H1 (cell line): ENCODE measurements at regions not wholly inside any gene's neighbourhood (a gene's known extent, or its start where the extent isn't known, plus 50 kb on each side); places are given as distances from the start of the nearest gene placed in this dataset.
A peak's percentile ranks its signal among the peaks of the same experiment; 100 is the strongest.

Experiments used
- CTCF ChIA-PET: fragments of 300-600 bp; sonication (Branson Sonifier 250); formaldehyde crosslinking; loops from one replicate; lab custom pipeline; 2021; ENCODE audit not compliant: partially characterized antibody; lab: Charles Lee
- POLR2A ChIA-PET: fragments of 300-600 bp; sonication (Branson Sonifier 250); formaldehyde crosslinking; loops from one replicate; lab custom pipeline; 2021; ENCODE audit warnings: inconsistent platforms; ENCODE audit not compliant: partially characterized antibody; lab: Charles Lee
- DNase-seq, 2 experiments: peaks; one replicate each; pipeline versions ENCODE4 v3.0.0 to v3.0.0-alpha.2; 2010 to 2022; ENCODE audit warnings: low spot score in 2 of 2, low read depth in 1 of 2, mixed read lengths in 1 of 2
- FAIRE-seq: peaks from 2 replicates; lab custom pipeline; 2011; peaks lifted over from hg19 to GRCh38; lab: Jason Lieb, UNC
- H2AFZ ChIP-seq: 2 replicates; pipeline ENCODE4 v1.8.1; 2012; ENCODE audit warnings: low read length, inconsistent platforms
- H2AK5ac ChIP-seq: 2 replicates; pipeline ENCODE4 v1.6.1; 2013; ENCODE audit warnings: low read depth, low read length
- H2BK120ac ChIP-seq: replicated peaks from 2 replicates; pipeline ENCODE3; 2013; ENCODE audit warnings: low read depth, low read length, inconsistent platforms
- H2BK12ac ChIP-seq: 2 replicates; pipeline ENCODE4 v1.6.1; 2013; ENCODE audit warnings: low read depth, low read length
- H2BK15ac ChIP-seq: 2 replicates; pipeline ENCODE4 v1.6.1; 2013; ENCODE audit warnings: low read length
- H2BK20ac ChIP-seq: 2 replicates; pipeline ENCODE4 v1.6.1; 2013; ENCODE audit warnings: low read length
- H2BK5ac ChIP-seq: 2 replicates; pipeline ENCODE4 v1.6.1; 2013; ENCODE audit warnings: low read depth, low read length
- H3K14ac ChIP-seq: 2 replicates; pipeline ENCODE4 v1.6.1; 2013; ENCODE audit warnings: inconsistent platforms; ENCODE audit not compliant: insufficient read length
- H3K18ac ChIP-seq: 2 replicates; pipeline ENCODE4 v1.6.1; 2013; ENCODE audit warnings: low read length; ENCODE audit errors: extremely low read depth
- H3K23ac ChIP-seq: 2 replicates; pipeline ENCODE4 v1.6.1; 2013; ENCODE audit warnings: inconsistent platforms; ENCODE audit not compliant: insufficient read length
- H3K23me2 ChIP-seq: 2 replicates; pipeline ENCODE4 v1.6.1; 2013; ENCODE audit warnings: low read depth, low read length
- H3K27ac ChIP-seq: 2 replicates; pipeline ENCODE4 v1.6.1; 2011; ENCODE audit warnings: low read depth, low read length, inconsistent platforms
- H3K27me3 ChIP-seq, 4 experiments: replicated peaks in 1 of 4; 1 replicate in 1 of 4; 2 replicates in 3 of 4; pipeline versions ENCODE4 v1.6.1 to v1.8.1; 2011 to 2013; ENCODE audit warnings: low read length in 3 of 4, mild to moderate bottlenecking in 3 of 4, inconsistent platforms in 2 of 4, mixed read lengths in 2 of 4, moderate library complexity in 1 of 4; ENCODE audit not compliant: control insufficient read depth in 3 of 4, insufficient read depth in 3 of 4; ENCODE audit errors: extremely low read depth in 1 of 4
- H3K36me3 ChIP-seq, 4 experiments: 2 replicates each; pipeline versions ENCODE4 v1.6.1 to v1.8.1; 2011 to 2013; ENCODE audit warnings: mild to moderate bottlenecking in 4 of 4, low read length in 3 of 4, moderate library complexity in 2 of 4, control low read depth in 1 of 4, inconsistent platforms in 1 of 4; ENCODE audit not compliant: insufficient read depth in 4 of 4, control insufficient read depth in 2 of 4
- H3K4ac ChIP-seq: replicated peaks from 2 replicates; pipeline ENCODE3; 2013; ENCODE audit warnings: low read length, low read depth, mixed read lengths, inconsistent platforms; ENCODE audit not compliant: insufficient read length
- H3K4me1 ChIP-seq, 4 experiments: replicated peaks in 1 of 4; 1 replicate in 1 of 4; 2 replicates in 3 of 4; pipeline versions ENCODE4 v1.6.1 to v1.8.1; 2011 to 2013; ENCODE audit warnings: low read length in 3 of 4, inconsistent platforms in 2 of 4, mixed read lengths in 1 of 4; ENCODE audit not compliant: insufficient read depth in 4 of 4, control insufficient read depth in 3 of 4
- H3K4me2 ChIP-seq, 2 experiments: 2 replicates each; pipeline versions ENCODE4 v1.6.1 to v1.8.1; 2011 to 2013; ENCODE audit warnings: low read depth in 2 of 2, low read length in 2 of 2, control low read depth in 1 of 2, inconsistent platforms in 1 of 2, mild to moderate bottlenecking in 1 of 2; ENCODE audit not compliant: insufficient read depth in 1 of 2
- H3K4me3 ChIP-seq, 4 experiments: fragments of 200-600, 300-600 bp in 1 of 4; sonication (generic), shearing (Covaris generic), sonication (Bioruptor Twin) in 1 of 4; 2 replicates each; pipeline versions ENCODE4 v1.5.1 to v1.8.1; 2011 to 2016; ENCODE audit warnings: low read length in 4 of 4, low read depth in 3 of 4, control low read depth in 2 of 4, inconsistent platforms in 2 of 4, mild to moderate bottlenecking in 2 of 4, mixed read lengths in 1 of 4, moderate library complexity in 1 of 4; ENCODE audit not compliant: insufficient read depth in 2 of 4; ENCODE audit errors: extremely low read depth in 1 of 4
- H3K56ac ChIP-seq: replicated peaks from 2 replicates; pipeline ENCODE3; 2013; ENCODE audit warnings: low read depth, mild to moderate bottlenecking, mixed read lengths, low read length, inconsistent platforms; ENCODE audit not compliant: insufficient read length
- H3K79me1 ChIP-seq: 2 replicates; pipeline ENCODE4 v1.6.1; 2013; ENCODE audit warnings: low read depth, low read length, control low read depth
- H3K79me2 ChIP-seq, 2 experiments: 2 replicates each; pipeline versions ENCODE4 v1.6.1 to v1.8.1; 2012 to 2013; ENCODE audit warnings: low read length in 2 of 2, mild to moderate bottlenecking in 2 of 2, inconsistent platforms in 1 of 2; ENCODE audit not compliant: insufficient read depth in 2 of 2, control insufficient read depth in 1 of 2
- H3K9ac ChIP-seq, 4 experiments: replicated peaks in 1 of 4; 1 replicate in 1 of 4; 2 replicates in 3 of 4; pipeline versions ENCODE4 v1.6.1 to v1.8.1; 2011 to 2013; ENCODE audit warnings: low read depth in 3 of 4, low read length in 3 of 4, control low read depth in 2 of 4, mild to moderate bottlenecking in 2 of 4, moderate library complexity in 2 of 4, inconsistent platforms in 1 of 4; ENCODE audit errors: extremely low read depth in 1 of 4
- H3K9me3 ChIP-seq, 2 experiments: 2 replicates each; pipeline versions ENCODE4 v1.6.1 to v1.8.1; 2012 to 2013; ENCODE audit warnings: mild to moderate bottlenecking in 2 of 2, moderate library complexity in 2 of 2, control low read depth in 1 of 2, inconsistent platforms in 1 of 2, low read depth in 1 of 2, low read length in 1 of 2, mixed read lengths in 1 of 2; ENCODE audit not compliant: insufficient read depth in 2 of 2
- H4K20me1 ChIP-seq, 2 experiments: replicated peaks in 1 of 2; 2 replicates each; pipeline versions ENCODE3 to v1.8.1; 2011 to 2013; ENCODE audit warnings: inconsistent platforms in 2 of 2, low read length in 2 of 2, mild to moderate bottlenecking in 1 of 2; ENCODE audit not compliant: insufficient read depth in 2 of 2, control insufficient read depth in 1 of 2
- H4K5ac ChIP-seq: 2 replicates; pipeline ENCODE4 v1.6.1; 2013; ENCODE audit warnings: low read length, low read depth, mixed read lengths, inconsistent platforms; ENCODE audit not compliant: insufficient read length
- H4K8ac ChIP-seq: 2 replicates; pipeline ENCODE4 v1.8.0; 2013; ENCODE audit warnings: mild to moderate bottlenecking, moderate library complexity, low read length, inconsistent platforms; ENCODE audit not compliant: insufficient read depth; ENCODE audit errors: extremely low read depth
- H4K91ac ChIP-seq: replicated peaks from 2 replicates; pipeline ENCODE3; 2013; ENCODE audit warnings: low read length, mixed read lengths, inconsistent platforms; ENCODE audit not compliant: insufficient read length
- GTF2F1 ChIP-seq: IDR thresholded peaks from 2 replicates; pipeline ENCODE4 v1.6.1; 2012; ENCODE audit warnings: low read depth, low read length, improper control_type of control experiment, borderline replicate concordance
- SP4 ChIP-seq: IDR thresholded peaks from 2 replicates; pipeline ENCODE4 v1.6.1; 2012; ENCODE audit warnings: low read length, inconsistent platforms
- WGBS, 2 experiments: shearing (Covaris generic) in 1 of 2; methylation state at CpG; one replicate each; pipeline versions ENCODE4 v1.1.6 to v1.1.7; 2013 to 2015; ENCODE audit warnings: low lambda C conversion rate in 2 of 2, mixed read lengths in 2 of 2, inconsistent platforms in 1 of 2, low coverage in 1 of 2, missing lambda C conversion rate in 1 of 2; ENCODE audit not compliant: insufficient replicate concordance in 2 of 2, insufficient coverage in 1 of 2, insufficient read length in 1 of 2; ENCODE audit errors: extremely low coverage in 1 of 2, missing lambda C conversion rate in 1 of 2; 5-methylcytosine and 5-hydroxymethylcytosine counted together

- no peak overlapping the region for H3K56ac ChIP-seq
- H2BK20ac ChIP-seq = no peak overlapping the region
- no peak overlapping the region for H2BK5ac ChIP-seq
- H2AFZ ChIP-seq = no peak overlapping the region
- H3K9me3 ChIP-seq = no peaks in the 10 kb centered on the region
- no peak overlapping the region for H3K23ac ChIP-seq
- H3K27me3 ChIP-seq = no peaks in the 10 kb centered on the region
- no peak overlapping the region for H4K5ac ChIP-seq
- no peak overlapping the region for H3K4me3 ChIP-seq
- FAIRE-seq = no peak
- no peak overlapping the region for H3K18ac ChIP-seq
- POLR2A ChIA-PET = interaction anchor here (1.3 kb wide), 1 partner anchor 10 kb away, joined by 3 read pairs; no protein-coding TSS in a partner anchor
- H3K27ac ChIP-seq = no peak overlapping the region
- peak in 1 of 2 experiments; percentile 8 for DNase-seq
- TF ChIP-seq SP4 = no peak
- TF ChIP-seq GTF2F1 = no peak
- TF ChIP-seq, all 59 proteins: peak for 0
- no peaks in the 10 kb centered on the region; the same call in 1 of the 2 replicates for H3K23me2 ChIP-seq
- H4K20me1 ChIP-seq = no peaks in the 10 kb centered on the region
- no peak overlapping the region for H3K4me2 ChIP-seq
- WGBS, 2 experiments = 69% methylated on average over 5 of the region's 5 CpGs; no CpG with 5 or more reads in 1 of the 2 experiments
- no peaks in the 10 kb centered on the region for H3K79me2 ChIP-seq
- no peak overlapping the region for H4K8ac ChIP-seq
- H3K14ac ChIP-seq = no peak overlapping the region
- no peaks in the 10 kb centered on the region for H3K36me3 ChIP-seq
- no peak overlapping the region for H4K91ac ChIP-seq
- CTCF ChIA-PET = interaction anchor here (1.0 to 1.6 kb wide), 2 partner anchors 40 to 63 kb away, joined by 3 read pairs; no protein-coding TSS in a partner anchor
- no peaks in the 10 kb centered on the region for H3K4me1 ChIP-seq
- H3K9ac ChIP-seq = no peak overlapping the region
- no peak overlapping the region for H2AK5ac ChIP-seq
- H2BK15ac ChIP-seq = no peak overlapping the region
- no peak overlapping the region; the same call in 1 of the 2 replicates for H2BK12ac ChIP-seq
- no peak overlapping the region for H2BK120ac ChIP-seq
- H3K4ac ChIP-seq = no peak overlapping the region
- no peaks in the 10 kb centered on the region for H3K79me1 ChIP-seq
Measured at GRCh38 chr12:3376779-3377455, 114.1 kb upstream of the PRMT8 start.
